WERI-Rb-1 (cell line): ENCODE measurements at regions not wholly inside any gene's neighbourhood (a gene's known extent, or its start where the extent isn't known, plus 50 kb on each side); places are given as distances from the start of the nearest gene placed in this dataset.
"Not testable (repeated sequence)": the region's sequence is repeated elsewhere in the genome, so short reads cannot be mapped to it uniquely, and the experiment has no call there.

ENCODE experiments used
- DNase-seq: peaks from one replicate; pipeline ENCODE4 v3.0.0-alpha.2; 2020
- H3K27ac ChIP-seq: fragments of 250-450 bp; sonication (Bioruptor Pico); 2 replicates; pipeline ENCODE4 v1.5.1; 2020; ENCODE audit warnings: mild to moderate bottlenecking, moderate library complexity
- H3K27me3 ChIP-seq: fragments of 250-450 bp; sonication (Bioruptor Pico); 2 replicates; pipeline ENCODE4 v1.5.1; 2021; ENCODE audit warnings: mild to moderate bottlenecking, low read depth, moderate library complexity; ENCODE audit not compliant: insufficient read depth, severe bottlenecking
- H3K36me3 ChIP-seq: fragments of 250-450 bp; sonication (Bioruptor Pico); 2 replicates; pipeline ENCODE4 v1.5.1; 2020; ENCODE audit warnings: mild to moderate bottlenecking, moderate library complexity
- H3K4me3 ChIP-seq: 2 replicates; pipeline ENCODE4 v1.5.1; 2011; ENCODE audit warnings: low read depth, mild to moderate bottlenecking, control low read depth, low read length
- H3K9me3 ChIP-seq: fragments of 250-450 bp; sonication (Bioruptor Pico); 2 replicates; pipeline ENCODE4 v1.5.1; 2021; ENCODE audit warnings: mild to moderate bottlenecking, moderate library complexity; ENCODE audit not compliant: severe bottlenecking
- CTCF ChIP-seq: IDR thresholded peaks from 2 replicates; pipeline ENCODE4 v1.5.1; 2011; ENCODE audit warnings: low read depth, mild to moderate bottlenecking, control low read depth, inconsistent platforms, low read length

GRCh38 chr6:81938014-81938856 lies 185.8 kb upstream of the TENT5A start:
- Histone ChIP-seq H3K36me3 (no peaks in the 10 kb centered on the region), H3K4me3 (no peak overlapping the region), H3K27ac (no peak overlapping the region), H3K9me3 (no peaks in the 10 kb centered on the region), H3K27me3 (no peaks in the 10 kb centered on the region)
- no peak for TF ChIP-seq CTCF
- no peak for DNase-seq

GRCh38 chr6:81937296-81937937 lies 184.9 kb upstream of the TENT5A start:
- peaks cover 3% of the 10 kb centered on the region for H3K9me3 ChIP-seq
- no peak for TF ChIP-seq CTCF
- H3K4me3 ChIP-seq, result no peak overlapping the region
- no peaks in the 10 kb centered on the region for H3K27me3 ChIP-seq
- no peaks in the 10 kb centered on the region for H3K36me3 ChIP-seq
- no peak for DNase-seq
- H3K27ac ChIP-seq, result no peak overlapping the region

GRCh38 chr6:81934936-81935335 lies 182.5 kb upstream of the TENT5A start:
- Histone ChIP-seq H3K4me3 (no peak overlapping the region), H3K9me3 (peaks cover 4% of the 10 kb centered on the region), H3K27me3 (no peaks in the 10 kb centered on the region), H3K36me3 (no peaks in the 10 kb centered on the region), H3K27ac (no peak overlapping the region)
- no peak for DNase-seq
- no peak for TF ChIP-seq CTCF

GRCh38 chr6:81933608-81934051 lies 181.1 kb upstream of the TENT5A start:
- H3K27me3 ChIP-seq, result no peaks in the 10 kb centered on the region
- H3K9me3 ChIP-seq, result peaks cover 4% of the 10 kb centered on the region
- no peaks in the 10 kb centered on the region for H3K36me3 ChIP-seq
- DNase-seq, result no peak
- no peak overlapping the region for H3K4me3 ChIP-seq
- no peak overlapping the region for H3K27ac ChIP-seq
- TF ChIP-seq CTCF, result no peak

DNA sequence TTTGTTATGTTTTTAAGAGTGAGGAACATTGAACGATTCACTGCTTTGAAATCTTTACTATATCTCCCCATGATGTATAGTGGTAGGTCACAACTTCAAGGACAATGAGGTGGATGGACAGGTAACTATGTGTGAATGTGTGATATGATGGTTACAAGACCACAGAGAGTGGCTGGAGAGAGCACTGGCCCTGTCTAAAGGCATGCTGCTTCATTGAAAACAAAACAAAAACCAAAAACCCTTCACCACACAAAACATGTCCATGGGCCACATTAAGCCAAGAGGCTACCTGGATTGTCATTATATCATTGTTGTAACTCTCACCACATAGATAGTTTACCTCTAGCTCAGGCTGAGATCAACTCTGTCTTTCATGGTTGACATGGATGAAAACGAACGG lies 180.6 kb upstream of the TENT5A start:
- peaks cover 4% of the 10 kb centered on the region for H3K9me3 ChIP-seq
- no peaks in the 10 kb centered on the region for H3K27me3 ChIP-seq
- no peak overlapping the region for H3K4me3 ChIP-seq
- H3K36me3 ChIP-seq, result no peaks in the 10 kb centered on the region
- no peak for DNase-seq
- no peak overlapping the region for H3K27ac ChIP-seq
- no peak for TF ChIP-seq CTCF

DNA sequence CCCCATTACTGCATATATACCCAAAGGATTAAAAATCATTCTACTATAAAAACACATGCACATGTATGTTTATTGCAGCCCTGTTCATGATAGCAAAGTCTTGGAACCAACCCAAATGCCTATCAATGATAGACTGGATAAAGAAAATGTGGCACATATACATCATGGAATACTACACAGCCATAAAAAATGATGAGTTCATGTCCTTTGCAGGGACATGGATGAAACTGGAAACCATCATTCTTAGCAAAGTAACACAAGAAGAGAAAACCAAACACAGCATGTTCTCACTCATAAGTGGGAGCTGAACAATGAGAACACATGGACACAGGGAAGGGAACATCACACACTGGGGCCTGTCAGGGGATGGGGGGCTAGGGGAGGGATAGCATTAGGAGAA lies 180.0 kb upstream of the TENT5A start:
- H3K9me3 ChIP-seq, H3K27ac ChIP-seq, H3K4me3 ChIP-seq, H3K36me3 ChIP-seq, DNase-seq, H3K27me3 ChIP-seq: not testable (repeated sequence)
